Fibroblast of lung (primary cell): ENCODE measurements at regions not wholly inside any gene's neighbourhood (a gene's known extent, or its start where the extent isn't known, plus 50 kb on each side); places are given as distances from the start of the nearest gene placed in this dataset.

Source experiments
- DNase-seq, 2 donors: peaks; one replicate each; pipeline versions ENCODE4 v3.0.0 to v3.0.0-alpha.2; 2010; ENCODE audit warnings: low read depth in 2 of 2
- H2AFZ ChIP-seq: 2 replicates; pipeline ENCODE4 v1.5.1; 2012; ENCODE audit warnings: low read length, control low read depth, inconsistent platforms
- H3K27ac ChIP-seq: 2 replicates; pipeline ENCODE4 v1.5.1; 2011; ENCODE audit warnings: low read length, control low read depth; ENCODE audit not compliant: insufficient read depth
- H3K27me3 ChIP-seq: 2 replicates; pipeline ENCODE4 v1.5.1; 2011; ENCODE audit warnings: mild to moderate bottlenecking, low read length; ENCODE audit not compliant: control insufficient read depth, insufficient read depth
- H3K36me3 ChIP-seq: 2 replicates; pipeline ENCODE4 v1.5.1; 2011; ENCODE audit warnings: low read length; ENCODE audit not compliant: control insufficient read depth, insufficient read depth
- H3K4me1 ChIP-seq: 2 replicates; pipeline ENCODE4 v1.5.1; 2011; ENCODE audit warnings: low read length; ENCODE audit not compliant: control insufficient read depth, insufficient read depth; ENCODE audit errors: extremely low read depth
- H3K4me2 ChIP-seq: 2 replicates; pipeline ENCODE4 v1.5.1; 2011; ENCODE audit warnings: low read length, control low read depth; ENCODE audit not compliant: insufficient read depth; ENCODE audit errors: extremely low read depth
- H3K4me3 ChIP-seq, 4 experiments: fragments of 200-600 bp in 1 of 4; sonication (generic) in 1 of 4; replicated peaks in 1 of 4; 2 replicates each; pipeline ENCODE4 v1.5.1; 2011 to 2016; ENCODE audit warnings: low read length in 4 of 4, low read depth in 3 of 4, mild to moderate bottlenecking in 3 of 4, control low read depth in 2 of 4, inconsistent platforms in 1 of 4, mixed read lengths in 1 of 4; ENCODE audit not compliant: insufficient read depth in 1 of 4; ENCODE audit errors: control extremely low read depth in 1 of 4
- H3K79me2 ChIP-seq: 2 replicates; pipeline ENCODE4 v1.5.1; 2012; ENCODE audit warnings: mild to moderate bottlenecking, low read length, inconsistent platforms; ENCODE audit not compliant: control insufficient read depth, insufficient read depth
- H3K9ac ChIP-seq: 2 replicates; pipeline ENCODE4 v1.5.1; 2011; ENCODE audit warnings: mild to moderate bottlenecking, low read length, control low read depth; ENCODE audit not compliant: insufficient read depth
- H3K9me3 ChIP-seq: 2 replicates; pipeline ENCODE4 v1.5.1; 2012; ENCODE audit warnings: low read depth, low read length; ENCODE audit not compliant: control insufficient read depth, insufficient read depth
- H4K20me1 ChIP-seq: 2 replicates; pipeline ENCODE4 v1.5.1; 2011; ENCODE audit warnings: low read length; ENCODE audit not compliant: control insufficient read depth, insufficient read depth; ENCODE audit errors: extremely low read depth
- EZH2 ChIP-seq: IDR thresholded peaks from 2 replicates; pipeline ENCODE4 v1.5.1; 2012; ENCODE audit warnings: low read length, control low read depth, mild to moderate bottlenecking; ENCODE audit errors: missing control alignments
- TF ChIP-seq, protein P1 (sequence below), 2 donors: IDR thresholded peaks in 1 of 2; conservative IDR thresholded peaks in 1 of 2; 1 replicate in 1 of 2; 2 replicates in 1 of 2; pipeline ENCODE4 v1.5.1; 2011 to 2012; ENCODE audit warnings: low read length in 2 of 2, control low read depth in 1 of 2, inconsistent platforms in 1 of 2, low read depth in 1 of 2, mild to moderate bottlenecking in 1 of 2

DNA sequence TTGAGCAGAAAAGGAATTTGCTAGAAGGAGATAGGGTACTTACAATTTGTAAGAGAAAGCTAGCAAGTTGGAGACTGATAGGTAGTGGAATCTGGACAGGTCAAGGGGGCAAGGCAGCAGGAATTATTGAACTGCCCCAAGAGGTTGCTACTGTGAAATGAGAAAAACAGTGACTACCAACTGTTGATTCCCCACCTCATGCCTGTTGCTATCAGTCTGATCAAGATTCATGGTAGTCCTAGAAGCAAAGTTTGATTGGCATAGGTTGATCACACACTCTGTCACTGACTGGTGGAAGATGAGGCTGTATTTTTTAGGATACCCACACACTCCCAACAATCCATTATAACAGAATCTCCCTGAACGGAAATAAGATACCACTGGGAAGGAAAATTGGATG, 89.4 kb upstream of the IGF1 start:
- no peak overlapping the region for H2AFZ ChIP-seq
- H4K20me1 ChIP-seq = no peaks in the 10 kb centered on the region

DNA sequence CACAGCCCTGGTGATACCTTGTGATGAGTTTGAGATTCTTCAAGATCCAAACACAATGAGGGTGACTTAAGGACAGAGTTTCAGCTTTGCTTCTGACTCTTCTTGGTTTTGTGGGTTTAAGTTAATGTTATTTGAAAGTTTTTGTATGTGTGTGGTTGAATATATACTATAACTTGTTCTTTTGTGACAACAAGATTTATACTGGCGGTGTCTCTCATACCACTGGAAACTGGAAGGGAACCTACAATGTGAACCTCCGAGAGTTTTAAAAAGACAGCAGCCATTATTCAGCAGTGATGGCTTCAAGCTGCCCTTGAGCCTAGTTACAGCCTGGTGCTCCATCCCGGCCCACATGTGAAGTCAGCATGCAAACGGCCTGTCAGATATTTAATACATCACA, 87.9 kb upstream of the IGF1 start:
- Histone ChIP-seq H3K9me3 (no peaks in the 10 kb centered on the region), H3K4me3 (no peak overlapping the region), H3K27ac (no peak overlapping the region), H3K36me3 (no peaks in the 10 kb centered on the region), H3K79me2 (no peaks in the 10 kb centered on the region), H3K27me3 (no peaks in the 10 kb centered on the region), H3K4me1 (peaks cover 6% of the 10 kb centered on the region), H3K9ac (no peak overlapping the region), H2AFZ (no peak overlapping the region), H3K4me2 (no peak overlapping the region), H4K20me1 (no peaks in the 10 kb centered on the region)
- DNase-seq = peak; percentile 5 to 43
- TF ChIP-seq EZH2 = no peak
- TF ChIP-seq, protein P1, sequence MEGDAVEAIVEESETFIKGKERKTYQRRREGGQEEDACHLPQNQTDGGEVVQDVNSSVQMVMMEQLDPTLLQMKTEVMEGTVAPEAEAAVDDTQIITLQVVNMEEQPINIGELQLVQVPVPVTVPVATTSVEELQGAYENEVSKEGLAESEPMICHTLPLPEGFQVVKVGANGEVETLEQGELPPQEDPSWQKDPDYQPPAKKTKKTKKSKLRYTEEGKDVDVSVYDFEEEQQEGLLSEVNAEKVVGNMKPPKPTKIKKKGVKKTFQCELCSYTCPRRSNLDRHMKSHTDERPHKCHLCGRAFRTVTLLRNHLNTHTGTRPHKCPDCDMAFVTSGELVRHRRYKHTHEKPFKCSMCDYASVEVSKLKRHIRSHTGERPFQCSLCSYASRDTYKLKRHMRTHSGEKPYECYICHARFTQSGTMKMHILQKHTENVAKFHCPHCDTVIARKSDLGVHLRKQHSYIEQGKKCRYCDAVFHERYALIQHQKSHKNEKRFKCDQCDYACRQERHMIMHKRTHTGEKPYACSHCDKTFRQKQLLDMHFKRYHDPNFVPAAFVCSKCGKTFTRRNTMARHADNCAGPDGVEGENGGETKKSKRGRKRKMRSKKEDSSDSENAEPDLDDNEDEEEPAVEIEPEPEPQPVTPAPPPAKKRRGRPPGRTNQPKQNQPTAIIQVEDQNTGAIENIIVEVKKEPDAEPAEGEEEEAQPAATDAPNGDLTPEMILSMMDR (conservative IDR thresholded peaks at IDR 0.05 in 1 of 2, IDR thresholded peaks at IDR 0.05 in 1 of 2; ENCODE audit: low read depth in 1 of 2, low read length in 2 of 2) = no peak

More for the DNA sequence above, 89.4 kb upstream of the IGF1 start:
- no peaks in the 10 kb centered on the region for H3K36me3 ChIP-seq
- H3K27me3 ChIP-seq = no peaks in the 10 kb centered on the region
- H3K4me1 ChIP-seq = peaks cover 6% of the 10 kb centered on the region
- H3K79me2 ChIP-seq = no peaks in the 10 kb centered on the region
- no peak overlapping the region for H3K4me3 ChIP-seq
- H3K9me3 ChIP-seq = no peaks in the 10 kb centered on the region
- H3K9ac ChIP-seq = no peak overlapping the region
- no peak for DNase-seq
- H3K4me2 ChIP-seq = no peak overlapping the region
- TF ChIP-seq, protein P1 (conservative IDR thresholded peaks at IDR 0.05 in 1 of 2, IDR thresholded peaks at IDR 0.05 in 1 of 2; ENCODE audit: low read depth in 1 of 2, low read length in 2 of 2) = no peak
- no peak for TF ChIP-seq EZH2
- no peak overlapping the region for H3K27ac ChIP-seq

DNA sequence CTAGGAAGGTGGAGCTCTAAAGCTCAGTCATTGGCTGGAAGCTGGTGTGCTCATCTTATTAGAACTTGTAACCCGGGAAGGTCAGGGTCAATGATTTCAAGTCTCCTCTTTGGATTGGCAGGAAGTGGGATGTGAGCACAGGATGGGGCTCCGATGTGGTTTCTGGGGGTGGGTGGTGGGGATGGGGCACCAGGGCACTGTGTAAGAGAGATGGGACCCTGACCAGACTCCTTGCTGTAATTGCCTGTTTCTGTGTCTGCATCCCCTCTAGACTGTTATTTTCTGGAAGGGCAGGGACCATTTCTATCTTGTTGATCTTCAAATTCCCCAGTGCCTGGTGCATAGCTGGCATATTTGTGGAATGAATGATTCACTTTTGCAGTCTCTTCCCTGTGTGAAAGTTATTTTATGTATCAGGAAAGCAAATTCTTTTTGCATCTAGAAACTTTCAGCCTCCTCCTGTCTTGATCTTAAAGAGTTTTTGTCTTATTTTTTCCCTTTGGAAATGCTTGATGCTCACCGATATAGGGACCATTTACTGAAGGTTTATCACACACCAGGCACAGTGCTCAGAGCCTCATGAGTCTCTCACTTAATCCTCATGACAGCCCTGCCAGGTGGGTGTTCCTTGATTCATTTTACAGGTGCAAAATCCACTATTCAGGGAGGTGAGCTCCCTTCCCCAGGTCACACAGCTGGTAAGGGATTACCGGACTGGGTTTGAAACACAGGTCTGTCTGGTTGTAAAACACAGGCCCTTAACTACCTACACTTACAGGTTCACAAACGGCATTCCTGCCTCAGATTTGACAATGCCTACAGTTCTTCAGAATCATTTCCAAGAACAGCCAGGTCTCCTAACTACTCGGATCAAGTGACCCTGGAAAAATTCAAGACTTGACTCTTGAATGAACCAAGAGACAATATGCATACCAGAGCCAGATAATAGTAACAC, 86.9 kb upstream of the IGF1 start:
- Histone ChIP-seq H3K4me3 (no peak overlapping the region), H3K36me3 (no peaks in the 10 kb centered on the region), H3K27me3 (no peaks in the 10 kb centered on the region), H3K9me3 (no peaks in the 10 kb centered on the region), H3K27ac (peak overlapping the region; percentile 34), H3K79me2 (no peaks in the 10 kb centered on the region), H3K4me1 (peaks cover 6% of the 10 kb centered on the region), H3K9ac (no peak overlapping the region), H2AFZ (peak overlapping the region; percentile 31), H4K20me1 (no peaks in the 10 kb centered on the region), H3K4me2 (no peak overlapping the region)
- peak; percentile 14 to 89 for DNase-seq
- TF ChIP-seq, protein P1 (conservative IDR thresholded peaks at IDR 0.05 in 1 of 2, IDR thresholded peaks at IDR 0.05 in 1 of 2; ENCODE audit: low read depth in 1 of 2, low read length in 2 of 2) = no peak
- no peak for TF ChIP-seq EZH2
